ENCODE measurements at regions not wholly inside any gene's neighbourhood (a gene's known extent, or its start where the extent isn't known, plus 50 kb on each side); places are given as distances from the start of the nearest gene placed in this dataset.

DNA sequence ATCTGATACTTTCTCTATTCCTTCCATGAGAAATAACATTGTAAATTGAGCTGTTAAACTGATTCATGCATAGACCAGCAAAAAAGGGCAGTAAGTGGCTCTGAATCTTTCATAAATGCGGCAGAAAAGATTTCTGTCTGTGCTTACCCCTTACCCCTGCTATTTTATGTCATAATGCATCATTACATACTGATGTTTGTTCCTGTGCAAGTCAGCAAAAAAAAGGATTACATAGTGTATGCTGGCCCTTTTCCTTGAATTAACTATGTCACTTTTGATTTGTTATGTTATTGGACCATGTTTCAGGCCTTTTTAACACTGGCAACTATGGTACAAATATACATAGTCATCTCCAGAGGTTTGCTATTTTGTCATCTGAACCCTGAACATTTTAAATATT, 2159.7 kb downstream of the PCDH7 start:
- TF ChIP-seq, protein P1, sequence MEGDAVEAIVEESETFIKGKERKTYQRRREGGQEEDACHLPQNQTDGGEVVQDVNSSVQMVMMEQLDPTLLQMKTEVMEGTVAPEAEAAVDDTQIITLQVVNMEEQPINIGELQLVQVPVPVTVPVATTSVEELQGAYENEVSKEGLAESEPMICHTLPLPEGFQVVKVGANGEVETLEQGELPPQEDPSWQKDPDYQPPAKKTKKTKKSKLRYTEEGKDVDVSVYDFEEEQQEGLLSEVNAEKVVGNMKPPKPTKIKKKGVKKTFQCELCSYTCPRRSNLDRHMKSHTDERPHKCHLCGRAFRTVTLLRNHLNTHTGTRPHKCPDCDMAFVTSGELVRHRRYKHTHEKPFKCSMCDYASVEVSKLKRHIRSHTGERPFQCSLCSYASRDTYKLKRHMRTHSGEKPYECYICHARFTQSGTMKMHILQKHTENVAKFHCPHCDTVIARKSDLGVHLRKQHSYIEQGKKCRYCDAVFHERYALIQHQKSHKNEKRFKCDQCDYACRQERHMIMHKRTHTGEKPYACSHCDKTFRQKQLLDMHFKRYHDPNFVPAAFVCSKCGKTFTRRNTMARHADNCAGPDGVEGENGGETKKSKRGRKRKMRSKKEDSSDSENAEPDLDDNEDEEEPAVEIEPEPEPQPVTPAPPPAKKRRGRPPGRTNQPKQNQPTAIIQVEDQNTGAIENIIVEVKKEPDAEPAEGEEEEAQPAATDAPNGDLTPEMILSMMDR (IDR thresholded peaks at IDR 0.05 in 4 of 5, conservative IDR thresholded peaks at IDR 0.05 in 1 of 5), result no peak
- no peak for TF ChIP-seq POLR2A (IDR thresholded peaks at IDR 0.05)
